H1 (cell line): ENCODE measurements at regions not wholly inside any gene's neighbourhood (a gene's known extent, or its start where the extent isn't known, plus 50 kb on each side); places are given as distances from the start of the nearest gene placed in this dataset.

Experiments
- CREB1 ChIP-seq: IDR thresholded peaks from 2 replicates; pipeline ENCODE4 v1.6.1; 2012; ENCODE audit warnings: inconsistent platforms
- EP300 ChIP-seq, 2 experiments: IDR thresholded peaks; 1 replicate in 1 of 2; 2 replicates in 1 of 2; pipeline ENCODE4 v1.6.1; 2011 to 2012; ENCODE audit warnings: low read depth in 2 of 2, low read length in 2 of 2, mild to moderate bottlenecking in 2 of 2, borderline replicate concordance in 1 of 2, inconsistent platforms in 1 of 2, moderate library complexity in 1 of 2
- KDM1A ChIP-seq: fragments of 200-600, 300-600 bp; sonication (generic); IDR thresholded peaks from 2 replicates; pipeline ENCODE4 v1.7.1; 2016; ENCODE audit warnings: mild to moderate bottlenecking, low read length, borderline replicate concordance
- POLR2A ChIP-seq, 2 experiments: IDR thresholded peaks; 1 replicate in 1 of 2; 2 replicates in 1 of 2; pipeline ENCODE4 v1.6.1; 2011; ENCODE audit warnings: low read depth in 2 of 2, low read length in 2 of 2, mild to moderate bottlenecking in 2 of 2; ENCODE audit errors: control extremely low read depth in 1 of 2
- RAD21 ChIP-seq, 2 experiments: IDR thresholded peaks in 1 of 2; conservative IDR thresholded peaks in 1 of 2; 2 replicates each; pipeline ENCODE4 v1.6.1; 2011; ENCODE audit warnings: low read depth in 2 of 2, low read length in 2 of 2, improper control_type of control experiment in 1 of 2, inconsistent platforms in 1 of 2, mild to moderate bottlenecking in 1 of 2, moderate library complexity in 1 of 2
- SIX5 ChIP-seq: IDR thresholded peaks from 2 replicates; pipeline ENCODE4 v1.6.1; 2011; ENCODE audit warnings: mild to moderate bottlenecking, low read depth, low read length
- TAF1 ChIP-seq: IDR thresholded peaks from 2 replicates; pipeline ENCODE4 v1.6.1; 2011; ENCODE audit warnings: mild to moderate bottlenecking, low read depth, low read length
- YY1 ChIP-seq: IDR thresholded peaks from 2 replicates; pipeline ENCODE4 v1.6.1; 2011; ENCODE audit warnings: low read depth, mild to moderate bottlenecking, low read length
- TF ChIP-seq, protein P1 (sequence below), 3 experiments: IDR thresholded peaks; 1 replicate in 2 of 3; 2 replicates in 1 of 3; pipeline versions ENCODE4 v1.5.1 to v1.6.1; 2011; ENCODE audit warnings: low read length in 3 of 3, mild to moderate bottlenecking in 3 of 3, inconsistent platforms in 2 of 3, low read depth in 1 of 3, moderate library complexity in 1 of 3; ENCODE audit not compliant: insufficient read depth in 1 of 3; ENCODE audit errors: control extremely low read depth in 1 of 3
- TF ChIP-seq, protein P2 (sequence below): IDR thresholded peaks from 2 replicates; pipeline ENCODE4 v1.6.1; 2012; ENCODE audit warnings: inconsistent platforms

DNA sequence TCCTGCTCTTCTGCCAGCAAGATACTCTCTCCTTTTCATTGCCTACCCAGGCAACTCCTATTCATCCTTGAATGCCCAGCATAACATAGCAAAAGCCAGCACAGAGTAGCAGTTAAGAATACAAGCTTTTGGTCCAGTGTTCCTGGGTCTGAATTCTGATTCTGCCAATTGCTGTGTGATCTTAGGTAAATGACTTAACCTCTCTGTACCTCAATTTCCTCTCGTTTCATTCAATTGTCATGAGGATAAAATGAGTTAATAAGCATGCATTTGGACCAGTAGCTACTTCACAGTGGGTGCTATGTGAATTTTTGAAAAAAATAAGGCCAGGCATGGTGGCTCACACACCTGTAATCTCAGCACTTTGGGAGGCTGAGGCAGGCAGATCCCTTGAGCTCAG, 346.0 kb downstream of the BUD13 start:
- TF ChIP-seq, protein P1, sequence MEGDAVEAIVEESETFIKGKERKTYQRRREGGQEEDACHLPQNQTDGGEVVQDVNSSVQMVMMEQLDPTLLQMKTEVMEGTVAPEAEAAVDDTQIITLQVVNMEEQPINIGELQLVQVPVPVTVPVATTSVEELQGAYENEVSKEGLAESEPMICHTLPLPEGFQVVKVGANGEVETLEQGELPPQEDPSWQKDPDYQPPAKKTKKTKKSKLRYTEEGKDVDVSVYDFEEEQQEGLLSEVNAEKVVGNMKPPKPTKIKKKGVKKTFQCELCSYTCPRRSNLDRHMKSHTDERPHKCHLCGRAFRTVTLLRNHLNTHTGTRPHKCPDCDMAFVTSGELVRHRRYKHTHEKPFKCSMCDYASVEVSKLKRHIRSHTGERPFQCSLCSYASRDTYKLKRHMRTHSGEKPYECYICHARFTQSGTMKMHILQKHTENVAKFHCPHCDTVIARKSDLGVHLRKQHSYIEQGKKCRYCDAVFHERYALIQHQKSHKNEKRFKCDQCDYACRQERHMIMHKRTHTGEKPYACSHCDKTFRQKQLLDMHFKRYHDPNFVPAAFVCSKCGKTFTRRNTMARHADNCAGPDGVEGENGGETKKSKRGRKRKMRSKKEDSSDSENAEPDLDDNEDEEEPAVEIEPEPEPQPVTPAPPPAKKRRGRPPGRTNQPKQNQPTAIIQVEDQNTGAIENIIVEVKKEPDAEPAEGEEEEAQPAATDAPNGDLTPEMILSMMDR (IDR thresholded peaks at IDR 0.05; ENCODE audit: control extremely low read depth in 1 of 3, insufficient read depth in 1 of 3, low read depth in 1 of 3, low read length in 3 of 3): no peak
- TF ChIP-seq KDM1A: peak; percentile 34; the same call in 1 of the 2 replicates
- TF ChIP-seq YY1: no peak
- TF ChIP-seq POLR2A (IDR thresholded peaks at IDR 0.05; ENCODE audit: control extremely low read depth in 1 of 2, low read depth in 2 of 2, low read length in 2 of 2): no peak
- no peak for TF ChIP-seq EP300 (IDR thresholded peaks at IDR 0.05; ENCODE audit: borderline replicate concordance in 1 of 2, low read depth in 2 of 2, low read length in 2 of 2)
- TF ChIP-seq, protein P2, sequence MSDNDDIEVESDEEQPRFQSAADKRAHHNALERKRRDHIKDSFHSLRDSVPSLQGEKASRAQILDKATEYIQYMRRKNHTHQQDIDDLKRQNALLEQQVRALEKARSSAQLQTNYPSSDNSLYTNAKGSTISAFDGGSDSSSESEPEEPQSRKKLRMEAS: no peak
- no peak for TF ChIP-seq TAF1
- no peak for TF ChIP-seq RAD21 (IDR thresholded peaks at IDR 0.05 in 1 of 2, conservative IDR thresholded peaks at IDR 0.05 in 1 of 2; ENCODE audit: low read depth in 2 of 2, low read length in 2 of 2)
- no peak for TF ChIP-seq SIX5
- TF ChIP-seq CREB1: no peak
